GM12874 (cell line): ENCODE measurements at regions not wholly inside any gene's neighbourhood (a gene's known extent, or its start where the extent isn't known, plus 50 kb on each side); places are given as distances from the start of the nearest gene placed in this dataset.

Experiments used
- CTCF ChIP-seq: IDR thresholded peaks from 2 replicates; pipeline ENCODE4 v1.5.1; 2011; ENCODE audit warnings: low read depth, mild to moderate bottlenecking, control low read depth, low read length, moderate library complexity; ENCODE audit not compliant: insufficient read depth

- no peak for TF ChIP-seq CTCF
Observed at GRCh38 chr9:86687788-86688187, 259.5 kb downstream of the GAS1 start.

- no peak for TF ChIP-seq CTCF
Observed at GRCh38 chr9:86685556-86685955, 261.8 kb downstream of the GAS1 start.

- TF ChIP-seq CTCF = no peak
Observed at GRCh38 chr9:86684148-86684547, 263.2 kb downstream of the GAS1 start.

GRCh38 chr9:86682240-86682639 lies 265.1 kb downstream of the GAS1 start:
- no peak for TF ChIP-seq CTCF

- no peak for TF ChIP-seq CTCF
Observed at GRCh38 chr9:86679909-86680308, 267.4 kb downstream of the GAS1 start.

GRCh38 chr9:86676396-86676795 lies 270.9 kb downstream of the GAS1 start:
- no peak for TF ChIP-seq CTCF

- no peak for TF ChIP-seq CTCF
Observed at GRCh38 chr9:86675805-86676204, 271.5 kb downstream of the GAS1 start.

GRCh38 chr9:86674487-86674886 lies 272.8 kb downstream of the GAS1 start:
- TF ChIP-seq CTCF = no peak
